ENCODE measurements at regions not wholly inside any gene's neighbourhood (a gene's known extent, or its start where the extent isn't known, plus 50 kb on each side); places are given as distances from the start of the nearest gene placed in this dataset.

DNA sequence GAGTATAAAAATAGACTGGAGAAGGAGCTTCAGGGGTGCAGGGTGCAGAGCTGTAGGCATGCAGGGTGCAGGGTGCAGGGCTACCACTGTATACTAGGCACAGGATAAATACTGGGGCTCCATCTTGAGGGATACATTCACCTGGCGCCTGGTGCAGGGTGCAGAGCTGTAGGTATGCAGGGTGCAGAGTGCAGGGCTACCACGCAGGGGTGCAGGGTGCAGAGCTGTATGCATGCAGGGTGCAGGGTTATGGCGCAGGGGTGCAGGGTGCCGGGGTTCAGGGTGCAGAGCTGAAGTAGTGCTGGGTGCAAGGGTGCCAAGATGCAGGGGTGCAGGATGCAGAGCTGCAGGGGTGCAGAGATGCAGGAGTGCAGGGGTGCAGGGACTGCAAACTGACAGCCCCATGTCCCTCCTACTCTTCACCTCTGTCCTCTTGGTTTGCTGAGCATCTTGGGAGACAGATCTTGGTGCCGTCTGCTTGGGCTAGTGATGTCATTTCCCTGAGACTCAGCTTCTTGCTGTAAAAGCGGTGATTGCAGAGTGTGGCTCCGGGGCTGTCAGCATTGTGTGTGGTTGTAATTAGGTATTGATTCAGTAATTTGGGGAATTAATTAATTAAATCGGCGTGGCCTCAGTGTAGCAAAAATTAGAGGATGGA, 91.2 kb downstream of the ADRA2C start:
- TF ChIP-seq, protein P1, sequence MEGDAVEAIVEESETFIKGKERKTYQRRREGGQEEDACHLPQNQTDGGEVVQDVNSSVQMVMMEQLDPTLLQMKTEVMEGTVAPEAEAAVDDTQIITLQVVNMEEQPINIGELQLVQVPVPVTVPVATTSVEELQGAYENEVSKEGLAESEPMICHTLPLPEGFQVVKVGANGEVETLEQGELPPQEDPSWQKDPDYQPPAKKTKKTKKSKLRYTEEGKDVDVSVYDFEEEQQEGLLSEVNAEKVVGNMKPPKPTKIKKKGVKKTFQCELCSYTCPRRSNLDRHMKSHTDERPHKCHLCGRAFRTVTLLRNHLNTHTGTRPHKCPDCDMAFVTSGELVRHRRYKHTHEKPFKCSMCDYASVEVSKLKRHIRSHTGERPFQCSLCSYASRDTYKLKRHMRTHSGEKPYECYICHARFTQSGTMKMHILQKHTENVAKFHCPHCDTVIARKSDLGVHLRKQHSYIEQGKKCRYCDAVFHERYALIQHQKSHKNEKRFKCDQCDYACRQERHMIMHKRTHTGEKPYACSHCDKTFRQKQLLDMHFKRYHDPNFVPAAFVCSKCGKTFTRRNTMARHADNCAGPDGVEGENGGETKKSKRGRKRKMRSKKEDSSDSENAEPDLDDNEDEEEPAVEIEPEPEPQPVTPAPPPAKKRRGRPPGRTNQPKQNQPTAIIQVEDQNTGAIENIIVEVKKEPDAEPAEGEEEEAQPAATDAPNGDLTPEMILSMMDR (optimal IDR thresholded peaks at IDR 0.05 in 1 of 3, IDR thresholded peaks at IDR 0.05 in 1 of 3, conservative IDR thresholded peaks at IDR 0.05 in 1 of 3; ENCODE audit: extremely low read depth in 1 of 3, insufficient read depth in 2 of 3, low read length in 3 of 3) = no peak
- no peak for TF ChIP-seq EZH2 (IDR thresholded peaks at IDR 0.05; ENCODE audit: low read length)
